Islet precursor cell (in vitro differentiated cells): ENCODE measurements at regions not wholly inside any gene's neighbourhood (a gene's known extent, or its start where the extent isn't known, plus 50 kb on each side); places are given as distances from the start of the nearest gene placed in this dataset.
A peak's percentile ranks its signal among the peaks of the same experiment; 100 is the strongest.

Source experiments
- DNase-seq: peaks from one replicate; pipeline ENCODE4 v3.0.0-alpha.2; 2018

DNA sequence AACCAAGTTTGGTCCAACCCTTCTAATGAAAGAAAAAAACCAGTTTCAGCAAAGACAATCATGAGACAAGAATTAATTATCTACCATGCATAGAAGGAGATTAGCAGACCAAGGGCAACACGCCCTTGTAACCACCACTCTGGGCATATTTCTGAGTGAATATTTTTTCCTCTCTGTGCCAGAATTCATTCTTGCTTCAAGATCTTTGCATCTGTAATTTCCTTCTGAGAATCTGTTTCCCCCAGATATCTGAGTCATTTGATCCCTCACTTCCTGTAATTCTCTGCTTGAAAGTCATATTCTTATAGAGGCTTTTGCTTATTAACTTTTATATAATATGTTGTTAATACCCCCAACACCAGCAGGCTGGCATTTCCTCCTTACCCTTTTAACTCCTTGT is 243.7 kb downstream of the SLC16A7 start:
- no peak for DNase-seq

DNA sequence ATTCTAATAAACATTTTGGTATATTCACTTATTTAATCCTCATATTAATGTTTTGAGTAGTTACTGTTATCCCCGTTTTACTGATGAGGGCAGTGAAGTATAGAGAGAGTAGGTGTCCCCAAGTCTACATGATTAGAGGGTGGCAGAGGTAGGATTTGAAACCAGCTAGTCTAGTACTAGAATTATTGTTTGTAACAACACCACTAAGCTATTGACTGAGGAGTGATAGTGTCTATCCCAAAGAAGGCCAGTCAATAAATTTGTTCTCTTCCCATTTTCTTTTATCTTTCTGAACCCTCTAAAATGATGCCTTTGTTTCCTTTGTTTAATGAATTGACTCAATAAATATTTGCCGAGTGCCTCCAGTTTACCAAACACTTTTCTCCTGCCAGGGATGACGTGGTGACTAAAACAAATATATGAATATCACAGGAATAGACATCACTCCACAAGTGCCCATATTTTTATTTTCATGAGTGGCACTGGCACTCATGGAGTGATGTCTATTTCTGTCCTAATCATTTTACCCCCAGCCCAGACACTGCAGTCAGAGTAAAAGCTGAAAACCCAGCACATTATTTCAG is 247.5 kb downstream of the SLC16A7 start:
- DNase-seq = no peak

DNA sequence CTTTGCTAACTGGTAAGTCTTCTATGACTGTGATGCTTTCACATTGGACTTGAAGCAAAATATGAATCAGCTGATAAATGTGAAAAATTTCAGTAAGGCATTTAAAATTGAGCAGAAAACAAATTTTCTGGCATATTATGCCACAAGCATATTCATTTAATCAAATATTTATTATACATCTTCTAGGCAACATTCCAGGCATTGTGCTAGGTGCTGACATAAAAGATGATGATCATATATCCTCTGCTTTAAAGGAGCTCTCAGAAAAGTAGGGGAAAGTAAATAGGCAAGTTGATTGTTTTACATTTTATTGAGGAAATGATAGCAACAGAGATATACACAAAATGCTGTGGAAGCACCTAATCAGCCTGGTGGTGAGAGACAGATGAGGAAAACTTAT is 248.9 kb downstream of the SLC16A7 start:
- DNase-seq = no peak

DNA sequence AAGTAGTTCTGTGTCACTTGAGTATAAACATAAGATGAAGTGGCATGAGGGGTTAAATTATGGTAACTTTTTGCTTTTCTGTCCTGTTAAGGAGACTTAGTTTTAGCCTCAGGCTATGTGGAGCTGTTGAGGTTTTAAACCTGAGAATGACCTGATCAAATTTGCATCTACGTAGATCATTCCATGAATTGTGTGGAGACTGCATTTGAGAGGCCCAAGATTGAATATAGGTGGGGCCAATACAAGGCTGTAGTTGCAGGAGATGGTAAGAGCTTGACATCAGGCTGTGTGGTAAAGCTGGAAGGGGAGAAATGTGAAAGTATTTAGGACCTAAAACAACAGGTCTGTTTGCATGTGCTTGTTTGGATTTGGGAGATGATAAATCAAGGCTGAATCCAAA is 249.5 kb downstream of the SLC16A7 start:
- DNase-seq = no peak

DNA sequence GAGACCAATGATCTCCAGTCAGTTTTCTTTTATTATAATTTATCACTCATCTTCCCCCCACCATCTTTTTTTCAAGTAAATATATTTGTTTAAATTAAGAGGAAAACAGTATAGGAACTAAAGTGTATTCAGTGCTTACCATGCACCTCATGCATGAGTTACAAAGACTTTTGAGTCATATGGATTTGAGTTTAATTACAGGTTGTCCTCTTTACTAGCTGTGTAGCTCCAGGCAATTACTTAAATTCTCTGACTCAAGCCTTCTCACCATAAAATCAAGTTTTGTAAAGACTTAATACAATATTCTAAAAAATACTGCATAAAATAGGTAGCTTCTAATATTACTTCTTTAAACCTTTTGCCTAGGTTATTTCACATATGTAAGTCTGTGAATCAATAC is 251.3 kb downstream of the SLC16A7 start:
- DNase-seq = no peak

DNA sequence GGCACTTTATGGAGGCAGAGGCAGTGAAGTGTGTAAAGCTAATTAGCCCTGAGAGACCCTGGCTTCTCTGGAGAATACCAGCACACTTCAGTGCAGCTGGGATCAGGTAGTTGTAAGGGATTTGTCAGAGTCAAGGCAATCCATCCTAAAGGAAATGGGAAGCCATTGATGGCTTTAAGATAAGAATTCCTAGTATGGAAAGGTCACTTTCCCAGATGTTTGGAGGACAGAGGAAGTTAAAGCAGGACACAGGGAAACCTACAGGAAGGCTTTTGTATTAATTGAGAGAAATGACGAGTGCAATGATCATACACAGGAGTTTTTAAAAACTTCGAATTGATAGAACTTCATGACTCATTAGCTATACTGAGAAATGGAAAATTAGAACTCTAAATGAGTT is 254.4 kb downstream of the SLC16A7 start:
- no peak for DNase-seq

DNA sequence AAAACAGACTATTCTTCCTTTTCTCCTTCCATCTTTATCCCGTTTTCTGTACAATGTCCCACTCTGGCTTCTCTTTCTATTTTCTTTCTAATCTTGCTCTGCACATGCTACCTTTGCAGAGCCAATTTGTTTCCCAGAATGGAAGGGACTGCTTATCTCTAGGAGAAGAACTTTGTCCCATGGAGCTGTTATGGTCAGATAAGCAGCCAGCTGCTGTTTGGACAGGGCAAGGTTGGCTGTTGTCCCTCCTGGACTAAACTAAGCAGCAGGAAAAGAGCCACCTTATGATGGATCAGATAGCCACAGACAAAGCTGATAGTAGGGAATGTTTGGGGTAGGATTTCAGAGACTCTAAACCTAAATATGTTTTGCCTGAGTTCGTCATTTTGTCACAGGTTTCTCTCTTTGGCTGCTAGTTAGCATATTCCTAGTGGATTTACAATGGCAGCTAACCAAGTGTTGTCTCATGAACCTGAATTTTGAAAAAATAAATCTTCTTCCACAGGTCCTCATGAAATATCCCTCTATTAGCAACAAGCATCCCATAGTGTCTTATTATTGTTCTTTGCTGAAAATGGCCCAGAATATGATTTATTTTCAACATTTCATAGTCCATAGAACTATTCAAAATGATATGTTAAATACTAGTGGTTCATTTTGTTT is 262.8 kb downstream of the SLC16A7 start:
- no peak for DNase-seq

DNA sequence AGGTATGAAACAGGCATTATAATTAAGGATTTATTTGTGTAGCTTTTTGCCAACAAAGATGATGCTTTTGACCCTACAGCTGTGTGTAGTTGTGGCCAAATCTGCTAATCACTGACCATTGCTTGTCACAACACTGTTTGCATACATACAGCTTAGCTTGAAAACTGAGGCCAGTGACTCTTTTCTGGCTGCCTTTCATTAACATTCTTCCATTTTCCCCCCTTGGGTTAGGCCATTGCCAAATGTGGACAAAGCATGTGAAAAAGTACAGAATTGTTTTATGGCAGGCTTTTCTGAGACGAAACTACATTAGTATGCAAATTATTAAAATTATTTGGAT is 263.3 kb downstream of the SLC16A7 start:
- DNase-seq = no peak

DNA sequence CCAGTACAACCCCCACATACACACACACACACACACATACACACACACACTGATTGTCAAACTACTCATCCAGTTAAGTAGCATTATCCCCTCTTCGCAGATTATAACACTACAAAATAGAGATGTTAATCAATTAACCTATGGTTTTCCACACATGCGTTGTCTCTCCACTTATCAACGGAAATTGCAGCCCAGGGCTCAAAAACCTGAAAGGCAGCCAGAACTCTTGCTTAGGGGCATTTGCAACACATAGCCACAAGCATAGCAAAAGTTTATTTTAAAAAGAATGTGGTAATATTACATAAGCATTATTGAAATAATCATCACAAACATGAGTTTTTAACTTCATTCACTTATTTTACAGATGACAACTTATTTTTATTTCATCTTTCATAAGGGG is 265.8 kb downstream of the SLC16A7 start:
- DNase-seq = no peak

DNA sequence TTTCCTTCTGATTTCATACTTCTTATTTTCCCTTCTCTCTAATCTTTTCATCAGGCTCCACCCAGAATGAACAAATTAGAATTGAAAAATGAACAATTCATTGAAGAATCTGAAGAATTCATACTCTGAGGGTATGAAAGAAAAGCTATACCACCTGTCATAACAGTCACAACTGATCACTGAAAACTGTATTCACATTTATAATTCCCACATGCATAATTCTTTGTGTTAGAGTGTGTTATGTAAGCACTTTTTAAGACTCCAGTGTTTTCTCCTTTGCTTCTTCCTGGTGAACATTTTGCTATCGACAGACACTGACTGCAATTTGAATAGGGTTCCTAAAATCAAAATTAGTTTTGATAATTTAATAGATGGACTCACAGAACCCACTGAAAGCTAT is 271.2 kb downstream of the SLC16A7 start:
- no peak for DNase-seq

DNA sequence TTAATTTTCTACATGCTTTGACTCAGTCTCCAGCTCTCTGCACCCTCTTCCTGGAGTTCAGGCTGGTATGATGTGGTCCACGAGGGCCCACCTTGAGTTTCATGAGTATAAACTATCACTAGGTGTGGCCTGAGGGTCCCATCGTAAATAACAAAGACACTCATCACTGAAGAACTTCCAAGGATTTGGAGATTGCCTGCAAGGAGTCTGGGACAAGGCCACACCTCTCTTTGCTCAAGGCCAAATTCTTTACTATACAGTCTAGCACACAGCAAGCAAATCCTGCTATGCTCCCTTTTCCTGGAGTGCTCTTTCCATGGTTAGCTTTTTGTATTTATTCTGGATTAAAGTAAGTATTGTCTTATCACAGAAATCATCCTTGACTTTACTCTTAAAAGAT is 271.9 kb downstream of the SLC16A7 start:
- DNase-seq = peak; percentile 65

DNA sequence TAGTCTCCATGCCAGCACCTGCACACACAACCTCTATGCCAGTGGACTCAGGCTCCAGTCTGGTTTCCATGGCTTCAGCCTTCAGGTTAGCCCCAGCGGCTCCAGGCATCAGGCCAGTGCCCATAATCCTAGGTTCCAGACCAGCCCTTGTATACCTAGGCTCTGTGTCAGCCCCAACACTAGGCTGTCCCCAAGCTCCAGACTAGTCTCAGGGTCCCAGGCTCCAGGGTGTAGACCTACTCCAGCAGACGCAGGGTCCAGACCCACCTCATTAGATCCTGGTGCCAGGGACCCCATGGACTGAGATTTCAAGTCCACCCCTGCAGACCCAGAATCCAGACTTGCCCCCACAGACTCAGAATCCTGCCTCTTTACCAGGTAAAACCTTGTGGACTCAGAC is 275.9 kb downstream of the SLC16A7 start:
- no peak for DNase-seq

DNA sequence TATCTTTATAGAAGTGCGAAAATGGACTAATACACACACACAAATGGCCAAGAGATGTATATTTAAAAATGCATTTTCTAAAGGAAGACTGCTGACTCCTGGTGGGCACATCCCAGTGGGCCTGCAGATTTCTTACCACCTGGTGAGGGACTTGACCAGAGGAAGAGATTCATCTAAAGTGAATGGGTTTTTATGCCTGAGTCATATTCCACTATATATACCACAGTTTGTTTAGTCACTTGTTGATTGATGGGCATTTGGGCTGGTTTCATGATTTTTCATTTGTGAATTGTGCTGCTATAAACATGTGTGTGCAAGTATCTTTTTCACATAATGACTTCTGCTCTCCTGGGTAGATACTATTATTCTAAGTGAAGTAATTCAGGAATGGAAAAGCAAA is 277.3 kb downstream of the SLC16A7 start:
- DNase-seq = no peak

DNA sequence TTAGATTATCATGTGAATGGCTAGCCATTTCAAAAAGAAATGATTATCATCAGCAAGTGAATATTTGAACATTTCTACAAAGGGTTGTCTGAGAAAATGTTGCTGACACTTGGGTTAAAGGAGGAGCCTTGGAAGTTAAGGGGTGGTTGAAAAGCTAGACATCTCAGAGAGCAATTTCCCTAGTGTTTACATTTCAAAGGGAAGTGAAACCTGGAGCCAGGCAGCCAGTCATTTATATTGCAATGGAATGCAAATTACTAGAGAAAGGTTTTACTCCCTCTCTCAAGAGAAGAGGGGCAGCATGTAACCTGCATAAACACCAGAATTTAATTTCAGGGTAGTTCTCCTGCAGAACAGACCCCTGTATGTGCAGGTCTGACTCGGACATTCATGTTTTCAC is 279.0 kb downstream of the SLC16A7 start:
- DNase-seq = no peak

DNA sequence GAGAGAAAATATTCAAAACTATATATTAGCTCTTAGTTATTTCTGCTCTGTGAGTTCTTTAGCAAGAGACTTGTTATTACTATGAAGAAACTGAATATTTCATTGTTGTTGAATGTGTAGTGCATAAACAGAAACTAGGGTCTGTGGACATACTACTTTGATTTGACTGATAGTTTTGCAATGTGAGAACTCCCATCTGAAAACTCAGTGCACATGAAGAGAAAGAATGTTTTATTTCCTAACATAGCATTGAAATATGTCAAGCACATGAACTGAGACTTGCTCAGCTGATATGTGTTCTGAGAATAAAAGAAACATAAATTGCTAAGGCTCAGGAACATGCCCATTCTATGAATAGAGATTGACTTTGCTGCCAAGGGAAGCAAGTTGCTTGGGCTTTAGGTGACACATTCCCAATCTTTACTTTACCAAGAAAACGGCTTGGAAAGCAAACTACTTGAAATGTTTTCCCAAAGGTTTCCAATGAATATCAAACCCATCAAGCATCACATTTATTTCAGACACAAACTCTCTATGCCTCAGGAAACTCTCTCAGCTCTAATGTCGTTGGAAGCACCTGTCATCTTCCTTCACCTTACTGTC is 290.4 kb downstream of the SLC16A7 start:
- no peak for DNase-seq

DNA sequence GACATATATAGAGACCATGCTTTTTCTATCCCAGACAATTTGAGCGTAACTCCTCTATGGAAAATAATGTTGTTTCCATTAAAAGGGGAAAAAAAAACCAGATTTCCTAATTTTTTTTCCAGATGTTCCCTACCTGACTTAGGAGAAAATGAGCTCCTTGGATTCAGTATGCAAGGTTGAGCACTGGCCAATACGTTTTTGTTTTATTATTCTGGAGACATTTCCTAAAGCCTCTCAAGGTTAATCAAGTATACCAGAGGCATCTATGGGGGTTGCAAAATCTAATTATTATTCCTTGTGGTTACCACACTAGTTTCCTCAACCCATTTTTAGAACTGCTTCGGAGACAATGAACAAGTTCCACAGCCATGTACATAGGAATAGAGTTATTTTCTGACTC is 291.3 kb downstream of the SLC16A7 start:
- DNase-seq = no peak

DNA sequence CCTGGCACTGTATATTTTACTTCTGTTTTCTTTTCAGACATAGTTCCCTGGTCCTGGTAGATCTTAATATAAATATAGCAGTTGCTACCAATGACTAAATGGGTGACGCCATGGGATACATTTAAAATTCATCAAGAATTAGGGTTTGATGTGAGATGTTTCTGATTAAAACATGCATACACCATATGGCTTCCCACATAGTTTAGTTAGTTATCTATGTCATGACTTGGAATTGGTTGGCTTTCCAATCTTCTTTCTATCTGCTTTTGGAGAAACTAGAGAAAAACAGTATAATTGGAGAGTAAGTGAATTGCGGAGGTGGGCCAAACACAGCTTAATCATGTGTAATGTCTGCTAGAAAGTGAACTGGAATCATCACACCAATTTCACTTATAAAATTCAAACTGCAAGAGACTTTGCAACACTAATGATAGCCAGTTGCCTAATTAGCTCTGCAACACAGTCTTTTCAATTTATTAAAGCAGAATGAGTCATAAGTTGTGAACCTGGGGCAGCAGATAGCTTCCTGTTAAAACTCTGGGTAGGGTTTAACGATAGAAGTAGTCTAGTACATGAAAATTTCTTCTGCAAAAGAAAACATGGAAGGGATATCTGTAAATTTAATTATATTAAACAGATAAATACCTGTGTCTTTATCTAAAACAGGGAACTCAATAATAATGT is 295.2 kb downstream of the SLC16A7 start:
- DNase-seq = no peak

DNA sequence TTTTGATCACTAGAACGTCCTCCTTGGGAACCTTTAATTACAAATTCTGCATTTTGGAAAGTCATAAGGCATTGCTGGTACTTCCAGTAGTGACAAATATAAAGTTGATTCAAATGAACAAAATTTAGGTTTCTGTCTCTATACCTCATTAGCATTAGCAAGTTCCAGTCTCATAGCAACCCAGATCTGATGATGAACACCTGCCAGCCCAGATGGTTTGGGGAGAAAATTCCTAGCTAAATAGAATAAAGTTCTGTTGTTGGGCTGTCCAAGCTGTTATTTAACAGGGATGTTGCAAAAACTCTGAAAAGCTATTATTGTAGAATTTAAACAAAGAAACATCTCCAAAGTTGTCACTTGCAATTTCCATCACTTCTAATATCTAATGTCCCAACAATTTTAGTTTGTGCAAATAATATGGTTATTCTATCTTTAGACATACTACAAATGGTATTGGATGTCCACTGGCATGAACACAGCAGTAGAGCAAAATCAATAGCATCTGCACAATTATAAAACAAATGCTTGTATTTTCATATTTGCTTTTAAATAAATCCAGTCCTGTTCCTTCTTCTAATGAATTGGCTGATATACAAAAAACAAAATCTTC is 299.4 kb downstream of the SLC16A7 start:
- no peak for DNase-seq

DNA sequence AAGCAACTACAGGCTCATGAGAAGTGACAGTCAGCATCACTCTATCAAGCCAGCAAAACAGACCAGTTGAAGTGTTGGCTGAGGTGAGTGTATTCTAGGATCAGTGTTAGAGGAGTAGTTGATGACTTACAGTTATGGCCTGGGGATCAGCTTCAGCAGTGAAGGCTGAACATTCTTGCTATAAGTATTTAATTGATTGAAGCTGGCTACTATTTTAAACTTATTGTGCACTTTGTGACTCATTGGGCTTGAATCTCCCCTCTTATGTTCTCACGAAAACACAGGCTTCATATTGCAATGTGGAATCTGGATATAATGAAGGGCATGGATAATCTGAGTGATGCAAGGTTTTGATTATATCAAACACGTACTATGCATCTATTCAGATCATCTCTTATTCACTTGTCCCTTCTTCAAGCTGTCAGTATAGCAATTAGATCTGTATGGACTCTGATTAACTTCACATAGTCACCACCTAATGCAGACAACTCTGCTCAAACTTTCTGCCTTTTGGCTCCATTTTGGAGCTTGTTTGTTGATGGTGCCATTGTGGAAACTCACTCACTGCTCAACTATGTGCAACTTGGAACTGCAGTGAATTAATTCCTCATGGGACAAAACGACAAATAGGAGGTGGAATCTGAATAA is 309.2 kb downstream of the SLC16A7 start:
- DNase-seq = no peak

DNA sequence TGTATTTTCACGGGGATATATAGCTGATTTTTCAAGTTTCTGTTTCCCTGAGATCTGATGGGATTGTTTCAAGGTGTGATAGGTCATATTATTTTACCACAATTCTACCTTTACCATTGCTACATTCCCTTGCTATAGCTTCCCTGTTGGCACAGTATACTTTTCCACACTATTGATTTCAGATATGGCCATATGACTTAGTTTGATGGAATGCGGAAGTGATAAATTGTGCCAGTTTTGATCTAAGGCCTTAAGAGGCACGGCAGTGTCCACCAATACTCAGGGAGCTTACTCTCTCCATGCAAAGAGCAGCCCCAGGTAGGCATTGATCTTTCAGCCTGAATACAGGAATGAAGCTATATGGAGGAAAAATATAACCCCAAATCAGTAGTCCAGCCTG is 315.7 kb downstream of the SLC16A7 start:
- no peak for DNase-seq

DNA sequence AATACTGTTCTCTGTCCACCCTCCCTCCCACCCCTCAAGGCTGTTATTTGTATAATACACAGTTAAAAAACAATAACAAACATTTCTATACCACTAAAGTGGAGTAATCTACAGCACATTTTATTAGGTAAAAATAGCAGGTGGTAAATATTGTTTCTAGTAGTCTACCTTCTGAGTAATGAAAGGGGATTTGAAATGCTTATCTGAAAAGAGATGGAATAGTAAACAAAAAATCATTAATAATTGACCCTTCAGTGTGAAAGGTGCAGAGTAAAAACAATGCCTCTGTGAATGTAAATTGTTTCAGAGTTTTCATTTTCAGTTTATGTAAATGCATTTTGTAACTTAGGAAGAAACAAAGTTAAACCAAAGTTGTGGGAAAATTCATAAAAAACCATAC is 321.2 kb downstream of the SLC16A7 start:
- DNase-seq = no peak

DNA sequence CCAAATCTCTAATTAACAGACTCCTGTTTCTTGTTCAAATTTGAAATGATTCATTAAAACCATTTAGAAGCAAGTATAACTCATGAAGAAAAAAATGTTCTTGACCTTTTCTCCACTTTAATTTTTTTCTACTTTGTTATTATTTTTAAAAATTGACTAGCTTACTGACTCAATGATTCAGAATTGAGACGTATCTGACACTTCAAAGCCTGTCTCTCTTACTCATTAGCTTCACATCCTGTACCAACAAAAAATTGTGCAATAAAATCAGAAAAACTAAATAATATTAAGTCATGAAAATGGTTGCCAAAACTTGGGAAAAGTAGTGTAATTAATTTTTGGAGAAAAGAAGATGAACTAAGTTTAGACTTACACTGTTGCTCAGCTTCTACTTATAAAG is 331.2 kb downstream of the SLC16A7 start:
- no peak for DNase-seq

DNA sequence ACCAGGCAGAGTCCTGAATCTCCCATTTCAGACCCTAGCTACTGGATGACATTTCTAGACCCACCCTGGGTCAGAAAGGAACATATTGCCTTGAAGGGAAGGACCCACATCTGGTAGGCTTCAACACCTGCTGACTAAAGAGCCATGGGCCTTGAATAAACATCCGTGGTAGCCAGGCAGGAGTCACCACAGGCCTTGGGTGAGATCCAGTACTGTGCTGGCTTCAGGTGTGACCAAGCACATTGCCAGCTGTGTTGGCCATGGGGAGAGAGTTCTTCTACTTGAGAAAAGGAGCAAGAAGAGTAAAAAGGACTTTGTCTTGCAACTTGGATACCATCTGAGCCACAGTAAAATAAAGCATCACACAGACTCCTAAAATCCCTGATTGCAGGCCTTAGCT is 332.6 kb downstream of the SLC16A7 start:
- DNase-seq = no peak

DNA sequence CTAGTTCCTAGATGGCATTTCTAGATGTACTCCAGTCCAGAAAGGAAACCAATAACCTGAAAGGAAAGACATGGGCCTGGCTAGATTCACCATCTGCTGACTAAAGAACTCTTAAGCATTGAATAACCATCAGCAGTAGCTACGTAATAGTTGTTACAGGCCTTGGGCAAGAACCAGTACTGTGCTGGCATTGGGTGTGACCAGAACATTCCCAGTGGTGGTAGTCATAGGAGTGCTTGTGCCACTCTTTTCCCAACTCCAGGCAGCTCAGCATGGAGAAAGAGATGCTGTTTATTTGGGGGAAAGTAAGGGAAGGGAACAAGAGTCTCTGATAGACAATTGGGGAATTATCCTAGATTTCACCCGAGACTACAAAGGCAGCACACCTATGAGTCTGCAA is 333.3 kb downstream of the SLC16A7 start:
- DNase-seq = no peak
